ENCODE measurements at regions not wholly inside any gene's neighbourhood (a gene's known extent, or its start where the extent isn't known, plus 50 kb on each side); places are given as distances from the start of the nearest gene placed in this dataset.

- no peak for TF ChIP-seq MYC (IDR thresholded peaks at IDR 0.05; ENCODE audit: low read depth, low read length)
- no peak for TF ChIP-seq POLR2A (IDR thresholded peaks at IDR 0.05; ENCODE audit: extremely low read depth, insufficient read length)
- TF ChIP-seq CTCF (IDR thresholded peaks at IDR 0.05; ENCODE audit: low read depth, low read length), result no peak
- no peak for TF ChIP-seq MAX (IDR thresholded peaks at IDR 0.05; ENCODE audit: low read depth, low read length)
- no peak for DNase-seq (ENCODE audit: low read depth)
- no peak overlapping the region for H3K4me3 ChIP-seq (ENCODE audit: low read depth, low read length)
Observed at GRCh38 chr13:70732611-70733010, 624.4 kb upstream of the KLHL1 start.

- no peak overlapping the region for H3K4me3 ChIP-seq (ENCODE audit: low read depth, low read length)
- TF ChIP-seq MAX (IDR thresholded peaks at IDR 0.05; ENCODE audit: low read depth, low read length) (no peak), MYC (IDR thresholded peaks at IDR 0.05; ENCODE audit: low read depth, low read length) (no peak), POLR2A (IDR thresholded peaks at IDR 0.05; ENCODE audit: extremely low read depth, insufficient read length) (no peak)
- DNase-seq (ENCODE audit: low read depth), result no peak
Observed at GRCh38 chr13:70729369-70729768, 621.1 kb upstream of the KLHL1 start.

- DNase-seq (ENCODE audit: low read depth), result no peak
- TF ChIP-seq MAX (IDR thresholded peaks at IDR 0.05; ENCODE audit: low read depth, low read length) (no peak; the same call in 1 of the 2 replicates), MYC (IDR thresholded peaks at IDR 0.05; ENCODE audit: low read depth, low read length) (no peak), POLR2A (IDR thresholded peaks at IDR 0.05; ENCODE audit: extremely low read depth, insufficient read length) (no peak), CTCF (IDR thresholded peaks at IDR 0.05; ENCODE audit: low read depth, low read length) (no peak)
- no peak overlapping the region for H3K4me3 ChIP-seq (ENCODE audit: low read depth, low read length)
Observed at GRCh38 chr13:70723732-70724131, 615.5 kb upstream of the KLHL1 start.

GRCh38 chr13:70720386-70720785 is 612.1 kb upstream of the KLHL1 start:
- H3K4me3 ChIP-seq (ENCODE audit: low read depth, low read length), result no peak overlapping the region
- no peak for TF ChIP-seq MAX (IDR thresholded peaks at IDR 0.05; ENCODE audit: low read depth, low read length)
- TF ChIP-seq MYC (IDR thresholded peaks at IDR 0.05; ENCODE audit: low read depth, low read length), result no peak
- TF ChIP-seq POLR2A (IDR thresholded peaks at IDR 0.05; ENCODE audit: extremely low read depth, insufficient read length), result no peak
- DNase-seq (ENCODE audit: low read depth), result no peak

- TF ChIP-seq MYC (IDR thresholded peaks at IDR 0.05; ENCODE audit: low read depth, low read length) (no peak), CTCF (IDR thresholded peaks at IDR 0.05; ENCODE audit: low read depth, low read length) (no peak), MAX (IDR thresholded peaks at IDR 0.05; ENCODE audit: low read depth, low read length) (no peak), POLR2A (IDR thresholded peaks at IDR 0.05; ENCODE audit: extremely low read depth, insufficient read length) (no peak)
- no peak for DNase-seq (ENCODE audit: low read depth)
- no peak overlapping the region for H3K4me3 ChIP-seq (ENCODE audit: low read depth, low read length)
Observed at GRCh38 chr13:70714993-70715392, 606.7 kb upstream of the KLHL1 start.

- TF ChIP-seq MYC (IDR thresholded peaks at IDR 0.05; ENCODE audit: low read depth, low read length), result no peak; the same call in 1 of the 2 replicates
- no peak for TF ChIP-seq MAX (IDR thresholded peaks at IDR 0.05; ENCODE audit: low read depth, low read length)
- TF ChIP-seq CTCF (IDR thresholded peaks at IDR 0.05; ENCODE audit: low read depth, low read length), result no peak
- no peak for TF ChIP-seq POLR2A (IDR thresholded peaks at IDR 0.05; ENCODE audit: extremely low read depth, insufficient read length)
Observed at GRCh38 chr13:70708775-70709174, 600.5 kb upstream of the KLHL1 start.

More at GRCh38 chr13:70708775-70709174, 600.5 kb upstream of the KLHL1 start:
- DNase-seq (ENCODE audit: low read depth), result no peak
- no peak overlapping the region for H3K4me3 ChIP-seq (ENCODE audit: low read depth, low read length)

Data from NB4 (cell line).